ENCODE measurements at regions not wholly inside any gene's neighbourhood (a gene's known extent, or its start where the extent isn't known, plus 50 kb on each side); places are given as distances from the start of the nearest gene placed in this dataset.
"Not testable (repeated sequence)": the region's sequence is repeated elsewhere in the genome, so short reads cannot be mapped to it uniquely, and the experiment has no call there.

DNA sequence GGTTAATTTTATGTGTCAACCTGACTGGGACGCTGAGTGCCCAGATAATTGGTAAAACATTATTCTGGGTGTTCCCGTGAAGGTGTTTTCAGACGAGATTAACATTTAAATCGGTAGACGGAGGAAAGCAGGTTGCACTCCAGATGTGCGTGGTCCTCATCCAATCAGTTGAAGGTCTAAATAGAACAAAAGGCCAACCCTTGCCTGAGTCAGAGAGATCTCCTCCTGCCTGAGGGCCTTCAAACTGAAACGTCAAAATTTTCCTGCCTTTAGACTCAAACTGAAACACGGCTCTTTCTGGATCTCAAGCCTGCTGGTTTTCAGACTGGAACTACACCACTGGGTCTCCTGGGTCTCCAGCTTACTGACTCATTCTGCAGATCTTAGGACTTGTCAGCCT lies 70.9 kb downstream of the NPIPA5 start:
- H3K4me1 ChIP-seq; H3K27ac ChIP-seq; H3K27me3 ChIP-seq; H3K4me3 ChIP-seq; intact Hi-C loops (cut with DNase I); DNase-seq; H3K36me3 ChIP-seq; H3K9me3 ChIP-seq; ATAC-seq: not testable (repeated sequence)
- WGBS, 2 donors = 84 to 85% methylated on average over 8 of the region's 8 CpGs

DNA sequence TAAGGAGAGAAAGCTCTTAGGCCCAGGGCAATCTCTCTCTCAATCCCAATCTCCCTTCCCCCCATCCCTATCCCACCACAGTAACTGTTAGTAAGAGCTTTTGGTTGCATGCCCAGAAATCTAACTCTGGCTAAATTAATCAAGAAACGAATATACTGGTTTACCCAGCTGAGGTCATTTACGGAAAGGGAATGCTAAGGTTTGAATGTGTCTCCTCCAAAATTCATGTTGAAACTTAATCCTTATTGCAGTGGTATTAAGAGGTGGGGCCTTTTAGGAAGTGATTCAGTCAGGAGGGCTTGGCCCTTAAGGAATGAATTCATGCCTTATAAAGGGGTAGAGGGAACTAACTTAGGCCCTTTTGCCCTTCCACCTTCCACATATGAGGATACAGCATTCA lies 72.2 kb downstream of the NPIPA5 start:
- DNase-seq; intact Hi-C loops (cut with DNase I); H3K9me3 ChIP-seq; H3K4me3 ChIP-seq; H3K27me3 ChIP-seq; H3K4me1 ChIP-seq; H3K27ac ChIP-seq; ATAC-seq; H3K36me3 ChIP-seq: not testable (repeated sequence)
- 55 to 61% methylated on average over 2 of the region's 2 CpGs for WGBS, 2 donors

DNA sequence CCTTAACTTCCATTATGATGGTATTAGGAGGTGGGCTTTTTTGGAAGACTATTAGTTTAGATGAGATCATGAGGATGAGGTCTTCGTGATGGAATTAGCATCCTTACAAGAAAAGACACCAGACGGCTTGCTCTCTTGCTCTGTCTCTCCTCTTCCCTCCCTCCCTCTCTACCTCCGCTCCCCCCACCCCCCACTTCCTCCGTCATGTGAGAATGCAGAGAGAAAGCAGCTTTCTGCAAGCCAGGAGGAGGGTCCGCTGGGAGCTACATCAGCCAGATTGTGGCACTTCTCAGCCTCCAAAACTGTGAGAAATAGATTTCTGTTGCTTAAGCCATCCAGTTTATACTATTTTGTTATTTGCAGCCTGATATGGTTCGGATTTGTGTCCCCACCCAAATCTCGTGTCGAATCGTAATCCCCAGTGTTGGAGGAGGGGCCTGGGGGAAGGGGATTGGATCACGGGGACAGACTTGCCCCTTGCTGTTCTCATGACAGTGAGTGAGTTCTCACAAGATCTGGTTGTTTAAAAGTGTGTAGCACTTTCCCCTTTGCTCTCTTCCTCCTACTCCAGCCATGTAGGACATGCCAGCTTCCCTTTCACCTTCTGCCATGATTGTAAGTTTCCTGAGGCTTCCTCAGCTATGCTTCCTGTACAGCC lies 74.3 kb downstream of the NPIPA5 start:
- H3K36me3 ChIP-seq; intact Hi-C loops (cut with DNase I); H3K4me3 ChIP-seq; H3K9me3 ChIP-seq; H3K27me3 ChIP-seq; H3K4me1 ChIP-seq; H3K27ac ChIP-seq; ATAC-seq; DNase-seq: not testable (repeated sequence)
- 7 to 10% methylated on average over 5 to 8 of the region's 10 CpGs for WGBS, 2 donors

DNA sequence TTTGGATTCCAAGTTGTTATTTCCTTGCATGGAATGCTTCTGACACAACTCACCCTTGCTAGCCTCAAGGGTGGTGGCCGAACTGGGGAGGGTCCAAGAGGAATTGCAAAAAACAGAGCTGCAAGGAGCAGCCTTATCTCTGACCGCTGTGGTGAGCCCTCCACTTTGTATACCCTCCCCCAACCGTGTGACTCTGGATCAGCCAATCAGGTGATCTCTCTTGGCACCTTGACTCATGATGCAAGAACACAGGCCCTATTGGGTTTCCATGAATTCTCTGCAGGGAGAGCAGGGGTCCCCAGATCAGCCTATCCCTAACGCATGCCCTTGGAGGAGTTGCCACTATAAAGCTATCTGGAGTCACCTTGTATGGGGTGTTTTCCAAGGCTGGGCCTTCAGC lies 81.0 kb downstream of the NPIPA5 start:
- H3K4me3 ChIP-seq; H3K27me3 ChIP-seq; H3K9me3 ChIP-seq; DNase-seq; H3K4me1 ChIP-seq; ATAC-seq; intact Hi-C loops (cut with DNase I); H3K27ac ChIP-seq; H3K36me3 ChIP-seq: not testable (repeated sequence)
- WGBS, 2 donors = 71 to 84% methylated on average over 1 of the region's 4 CpGs

DNA sequence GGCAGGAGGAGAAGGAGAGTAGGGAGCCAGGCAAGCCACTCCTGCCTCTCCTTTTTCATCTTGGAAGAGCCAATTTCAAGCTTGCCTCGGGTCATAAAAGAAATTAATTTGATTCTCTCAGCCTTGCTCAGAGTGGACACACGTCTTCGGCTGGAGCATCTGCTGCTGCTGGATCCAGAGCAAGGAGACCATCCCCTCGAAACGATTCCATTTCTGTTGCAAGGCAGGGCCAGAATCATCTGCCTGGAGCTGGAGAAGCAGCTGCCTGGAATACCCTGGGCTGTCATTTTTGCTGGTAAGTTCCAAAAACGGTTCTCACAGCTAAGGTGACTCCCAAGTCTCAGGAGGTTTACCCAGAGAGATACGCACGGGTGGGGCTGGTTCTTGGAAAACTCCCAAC lies 103.3 kb downstream of the NPIPA5 start:
- not testable (repeated sequence) for H3K4me1 ChIP-seq

DNA sequence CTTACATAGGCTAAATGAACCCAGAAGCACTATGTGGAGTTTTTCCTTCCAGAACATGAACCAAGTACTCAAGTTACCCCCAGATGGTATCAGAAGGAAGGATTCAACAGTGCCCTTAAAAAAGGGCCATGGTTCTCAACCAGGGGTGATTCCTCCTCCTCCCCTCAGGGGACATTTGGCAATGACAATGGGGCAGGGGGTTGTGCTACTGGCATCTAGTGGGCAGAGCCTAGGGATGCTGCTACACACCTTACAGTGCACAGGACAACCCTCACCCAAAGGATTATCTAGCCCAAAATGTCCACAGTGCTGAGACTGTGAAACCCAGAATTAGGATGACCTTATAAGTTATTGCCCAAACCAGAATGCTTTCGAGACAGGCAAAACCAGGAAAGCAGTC lies 104.1 kb downstream of the NPIPA5 start:
- intact Hi-C loops (cut with DNase I) = not testable (repeated sequence)
- peak in 1 of 8 donors; percentile 21 for ATAC-seq

More for the DNA sequence above, 103.3 kb downstream of the NPIPA5 start:
- 64 to 76% methylated on average over 8 of the region's 8 CpGs for WGBS, 2 donors
- H3K9me3 ChIP-seq; H3K4me3 ChIP-seq; H3K36me3 ChIP-seq; DNase-seq; ATAC-seq; H3K27ac ChIP-seq; intact Hi-C loops (cut with DNase I): not testable (repeated sequence)
- peaks cover 0 to 13% (median 0%) of the 10 kb centered on the region in 7 donors for H3K27me3 ChIP-seq

DNA sequence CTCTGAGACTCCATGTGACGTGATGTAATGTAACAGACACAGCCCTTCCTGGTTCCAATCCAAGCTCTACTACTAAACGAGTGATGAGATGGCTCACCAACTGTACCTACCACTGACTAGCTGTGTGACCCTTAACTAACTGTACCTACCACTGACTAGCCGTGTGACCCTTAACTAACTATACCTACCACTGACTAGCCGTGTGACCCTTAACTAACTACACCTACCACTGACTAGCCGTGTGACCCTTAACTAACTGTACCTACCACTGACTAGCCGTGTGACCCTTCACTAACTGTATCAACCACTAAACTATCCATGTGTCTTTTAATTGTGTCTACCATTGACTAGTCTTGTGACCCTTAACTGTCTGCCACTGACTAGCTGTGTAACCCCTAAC lies 111.2 kb downstream of the NPIPA5 start:
- DNase-seq; H3K4me3 ChIP-seq; H3K36me3 ChIP-seq; intact Hi-C loops (cut with DNase I); ATAC-seq; H3K9me3 ChIP-seq; H3K27ac ChIP-seq; H3K4me1 ChIP-seq: not testable (repeated sequence)
- WGBS, 2 donors = 71 to 90% methylated on average over 5 to 6 of the region's 6 CpGs
- peaks cover 0 to 12% (median 0%) of the 10 kb centered on the region in 7 donors for H3K27me3 ChIP-seq

More for the DNA sequence above, 104.1 kb downstream of the NPIPA5 start:
- H3K27ac ChIP-seq, H3K4me1 ChIP-seq, H3K9me3 ChIP-seq, H3K4me3 ChIP-seq, H3K36me3 ChIP-seq, DNase-seq: not testable (repeated sequence)
- H3K27me3 ChIP-seq = peaks cover 0 to 18% (median 0%) of the 10 kb centered on the region in 7 donors
- WGBS, 2 donors = 82 to 85% methylated on average over 1 of the region's 1 CpG

DNA sequence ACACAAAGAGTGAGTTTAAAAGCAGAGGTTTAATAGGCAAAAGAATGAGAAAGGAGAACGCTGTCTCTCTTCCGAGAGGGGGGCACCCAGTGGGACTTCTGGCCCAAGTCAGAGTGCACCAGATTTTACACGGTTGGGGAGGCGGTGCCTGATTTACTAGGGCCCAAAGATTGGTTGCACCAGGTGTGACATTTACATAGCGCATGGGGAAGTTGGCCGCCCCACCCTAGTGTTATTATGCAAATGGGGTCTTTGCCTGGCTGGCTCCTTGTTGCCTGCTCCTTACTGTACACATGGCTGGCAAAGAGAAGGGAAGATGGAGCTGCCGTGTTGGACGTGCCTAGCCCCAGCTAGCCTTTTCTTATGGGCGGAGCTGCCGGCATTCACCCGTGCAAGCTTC lies 115.9 kb downstream of the NPIPA5 start:
- H3K36me3 ChIP-seq; ATAC-seq; H3K9me3 ChIP-seq; intact Hi-C loops (cut with DNase I); H3K4me3 ChIP-seq; DNase-seq; H3K4me1 ChIP-seq; H3K27ac ChIP-seq: not testable (repeated sequence)
- H3K27me3 ChIP-seq = peaks cover 0 to 12% (median 0%) of the 10 kb centered on the region in 7 donors
- WGBS, 2 donors = 45 to 47% methylated on average over 8 to 9 of the region's 11 CpGs

DNA sequence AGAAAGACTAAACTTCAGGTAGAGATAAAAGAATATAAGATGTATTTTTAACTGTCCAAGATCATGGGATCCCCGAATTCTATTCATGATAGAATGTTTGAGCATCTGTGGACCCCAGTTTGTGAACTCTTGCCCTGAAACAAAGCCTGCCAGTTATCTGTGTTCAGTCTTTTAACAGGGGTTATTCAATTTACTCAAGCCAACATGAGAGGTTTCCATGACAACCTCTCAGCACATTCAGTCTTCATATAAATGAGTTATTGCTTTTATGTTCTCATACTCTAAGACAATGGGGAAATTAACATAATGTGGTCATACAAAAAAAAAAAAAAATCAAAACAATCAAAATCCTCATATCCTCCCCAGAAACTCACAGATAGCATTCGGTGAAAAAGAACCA lies 130.1 kb downstream of the NPIPA5 start:
- H3K4me1 ChIP-seq; DNase-seq; H3K27me3 ChIP-seq; ATAC-seq; H3K4me3 ChIP-seq; H3K9me3 ChIP-seq; H3K36me3 ChIP-seq; intact Hi-C loops (cut with DNase I); H3K27ac ChIP-seq: not testable (repeated sequence)
- no CpG with 5 or more reads among the region's 2 CpGs for WGBS, 2 donors

DNA sequence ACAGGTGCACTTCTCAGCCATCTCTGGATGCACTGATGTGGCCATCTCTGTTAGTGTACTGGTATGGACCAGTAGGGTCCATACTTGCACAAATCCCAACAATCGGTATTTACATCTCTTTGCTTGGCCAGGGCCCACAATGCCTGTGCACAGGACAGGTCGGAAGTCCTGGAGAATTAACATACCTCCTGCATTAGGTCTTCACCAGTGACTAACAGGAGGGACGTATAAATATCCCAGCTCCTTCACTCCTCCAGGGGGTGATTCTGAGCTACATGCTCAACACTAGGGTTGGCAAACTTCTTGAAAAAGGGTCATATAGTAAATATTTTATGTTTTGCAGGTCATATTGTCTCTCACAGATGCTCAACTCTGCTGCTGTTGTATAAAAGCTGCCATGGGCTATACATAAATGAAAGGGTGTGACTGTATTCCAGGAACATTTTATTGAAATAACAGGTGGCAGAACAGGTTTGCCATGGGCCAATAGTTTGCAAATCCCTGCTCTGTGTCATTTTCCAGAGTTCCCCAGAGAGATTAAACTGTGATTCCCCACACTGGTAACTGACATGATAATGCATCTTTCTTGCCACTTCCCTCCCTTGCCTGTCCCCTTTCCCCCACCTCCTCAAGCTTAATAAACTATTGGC lies 141.3 kb downstream of the NPIPA5 start:
- intact Hi-C loops (cut with DNase I) = not testable (repeated sequence)
- 68 to 76% methylated on average over 2 of the region's 3 CpGs for WGBS, 2 donors

DNA sequence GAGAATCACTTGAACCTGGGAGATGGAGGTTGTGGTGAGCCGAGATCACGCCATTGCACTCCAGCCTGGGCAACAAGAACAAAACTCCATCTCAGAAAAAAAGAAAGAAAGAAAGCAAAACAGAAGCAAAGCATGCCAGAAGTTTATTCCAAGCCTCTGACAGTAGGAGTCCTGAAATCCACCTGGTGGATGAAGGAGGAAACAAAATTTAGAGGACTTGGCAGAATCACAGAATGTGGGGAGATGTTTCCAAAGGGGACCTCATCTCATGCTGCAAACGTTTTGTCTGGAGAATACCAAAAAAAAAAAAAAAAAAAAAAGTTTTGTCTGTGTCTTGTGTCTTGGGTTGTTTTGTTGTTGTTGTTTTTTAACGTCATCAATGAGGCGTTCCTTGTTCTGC lies 141.1 kb upstream of the RRN3 start:
- H3K27me3 ChIP-seq; H3K4me3 ChIP-seq; DNase-seq; H3K9me3 ChIP-seq; H3K36me3 ChIP-seq; intact Hi-C loops (cut with DNase I); ATAC-seq; H3K27ac ChIP-seq; H3K4me1 ChIP-seq: not testable (repeated sequence)
- WGBS, 2 donors = 52 to 66% methylated on average over 3 of the region's 5 CpGs

More for the DNA sequence above, 141.3 kb downstream of the NPIPA5 start:
- H3K27me3 ChIP-seq, DNase-seq, H3K9me3 ChIP-seq, H3K4me1 ChIP-seq, H3K4me3 ChIP-seq, H3K36me3 ChIP-seq, H3K27ac ChIP-seq, ATAC-seq: not testable (repeated sequence)
